RPMI7951 (cell line): ENCODE measurements at regions not wholly inside any gene's neighbourhood (a gene's known extent, or its start where the extent isn't known, plus 50 kb on each side); places are given as distances from the start of the nearest gene placed in this dataset.

Experiments
- DNase-seq: peaks from one replicate; pipeline ENCODE4 v3.0.0-alpha.2; 2012; ENCODE audit warnings: low read depth

GRCh38 chr15:69505956-69506556, 53.4 kb downstream of the RPLP1 start:
- no peak for DNase-seq

DNA sequence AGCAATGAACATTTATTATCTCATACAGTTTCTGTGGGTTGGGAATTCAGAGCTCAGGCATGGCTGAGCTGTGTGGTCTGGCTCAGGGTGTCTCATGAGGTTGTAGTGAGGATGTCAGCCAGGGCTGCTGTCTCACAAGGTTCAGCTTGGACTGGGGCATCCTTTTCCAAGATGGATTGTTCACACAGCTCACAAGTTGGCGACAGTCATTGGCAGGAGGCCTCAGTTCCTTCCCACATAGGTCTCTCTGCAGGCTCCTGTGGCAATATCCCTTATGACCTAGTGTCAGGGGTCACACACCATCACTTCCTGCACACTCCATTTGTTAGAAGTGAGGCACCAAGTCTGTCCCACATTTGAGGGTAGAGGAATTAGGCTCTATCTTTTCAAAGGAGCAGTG, 56.0 kb downstream of the RPLP1 start:
- no peak for DNase-seq

GRCh38 chr15:69509131-69509530, 56.5 kb downstream of the RPLP1 start:
- DNase-seq, result peak; percentile 37

GRCh38 chr15:69510556-69510955, 57.9 kb downstream of the RPLP1 start:
- no peak for DNase-seq

GRCh38 chr15:69511015-69511414, 58.4 kb downstream of the RPLP1 start:
- no peak for DNase-seq

DNA sequence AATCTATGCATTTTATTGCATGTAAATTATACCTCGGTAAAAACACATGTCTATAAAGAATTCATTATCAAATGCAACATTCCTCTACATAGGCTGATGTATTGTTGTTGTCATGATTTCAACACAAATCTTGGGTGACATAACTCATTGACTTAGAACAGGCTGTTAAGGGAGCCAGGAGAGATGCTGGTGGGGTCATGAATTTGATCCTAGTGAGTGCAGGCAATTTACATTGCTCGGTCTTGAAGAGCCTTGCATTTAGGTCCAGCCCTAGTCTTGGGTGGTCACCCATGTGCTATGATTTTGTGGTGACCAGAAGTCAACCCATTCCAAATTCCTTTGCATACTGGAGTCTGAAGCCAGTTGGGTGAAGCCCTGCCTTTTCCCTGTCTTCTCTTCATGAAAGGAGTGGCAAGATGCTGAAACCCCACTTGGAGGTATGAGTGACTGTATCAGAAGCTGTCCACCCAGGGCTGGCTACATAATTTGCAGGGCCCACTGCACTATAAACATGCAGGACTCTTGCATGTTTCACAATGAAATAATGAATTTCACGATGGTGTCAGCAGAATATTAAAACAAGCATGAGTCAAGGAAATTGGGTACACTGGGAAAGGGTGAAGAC, 59.2 kb downstream of the RPLP1 start:
- DNase-seq, result no peak

GRCh38 chr15:69513450-69513960, 60.9 kb downstream of the RPLP1 start:
- no peak for DNase-seq

- no peak for DNase-seq
These were observed 61.4 kb downstream of the RPLP1 start for GRCh38 chr15:69513986-69514385.

DNA sequence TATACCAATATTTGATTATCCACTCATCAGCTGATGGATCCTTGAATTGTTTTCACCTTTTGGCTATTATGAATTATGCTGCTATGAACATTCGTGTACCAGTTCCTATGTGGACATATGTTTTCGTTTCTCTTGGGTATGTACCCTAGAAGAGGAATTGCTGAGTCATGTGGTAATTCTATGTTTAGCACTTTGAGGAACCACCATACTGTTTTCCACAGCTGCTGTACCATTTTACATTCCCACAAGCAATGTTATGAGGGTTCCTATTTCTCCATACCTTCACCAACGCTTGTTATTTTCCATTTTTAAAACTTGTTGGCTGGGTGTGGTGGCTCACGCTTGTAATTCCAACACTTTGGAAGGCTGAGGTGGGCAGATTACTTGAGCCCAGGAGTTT, 62.9 kb downstream of the RPLP1 start:
- DNase-seq, result no peak

- DNase-seq, result no peak
These were observed 63.3 kb downstream of the RPLP1 start for GRCh38 chr15:69515926-69516325.

DNA sequence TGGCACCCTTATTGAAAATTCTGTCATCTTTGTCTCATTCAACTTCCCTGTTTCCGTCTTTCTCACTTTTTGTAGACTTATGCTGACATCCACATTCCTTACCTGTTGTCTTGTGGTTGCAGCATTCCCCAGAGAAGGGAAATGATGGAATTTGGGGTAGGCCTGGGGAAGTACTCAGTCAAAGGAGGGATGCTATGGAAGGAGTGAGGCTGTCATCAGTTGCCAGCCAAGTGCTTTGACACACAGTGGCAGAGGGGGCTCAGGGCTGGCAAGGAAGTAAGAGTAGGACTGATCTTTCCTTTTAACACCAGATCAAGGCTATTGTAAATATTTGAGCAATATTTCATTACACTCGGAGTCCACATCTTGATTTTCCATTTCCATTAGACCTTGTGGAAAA, 64.4 kb downstream of the RPLP1 start:
- no peak for DNase-seq

DNA sequence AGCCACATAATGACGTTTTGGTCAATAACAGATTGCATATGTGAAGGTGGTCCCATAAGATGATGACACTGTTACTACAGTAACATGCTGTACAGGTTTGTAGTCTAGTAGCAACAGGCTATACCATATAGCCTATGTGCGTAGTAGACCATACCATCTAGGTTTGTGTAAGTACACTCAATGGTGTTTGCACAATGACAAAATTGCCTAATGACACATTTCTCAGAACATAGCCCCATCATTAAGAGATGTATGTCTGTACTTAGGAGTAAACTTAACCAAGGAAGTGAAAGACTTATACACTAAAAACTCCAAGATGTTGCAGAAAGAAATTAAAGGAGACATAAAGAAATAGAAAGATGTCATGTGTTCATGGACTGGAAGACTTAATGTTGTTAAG, 66.2 kb downstream of the RPLP1 start:
- no peak for DNase-seq

GRCh38 chr15:69520067-69520466, 67.4 kb downstream of the RPLP1 start:
- no peak for DNase-seq

DNA sequence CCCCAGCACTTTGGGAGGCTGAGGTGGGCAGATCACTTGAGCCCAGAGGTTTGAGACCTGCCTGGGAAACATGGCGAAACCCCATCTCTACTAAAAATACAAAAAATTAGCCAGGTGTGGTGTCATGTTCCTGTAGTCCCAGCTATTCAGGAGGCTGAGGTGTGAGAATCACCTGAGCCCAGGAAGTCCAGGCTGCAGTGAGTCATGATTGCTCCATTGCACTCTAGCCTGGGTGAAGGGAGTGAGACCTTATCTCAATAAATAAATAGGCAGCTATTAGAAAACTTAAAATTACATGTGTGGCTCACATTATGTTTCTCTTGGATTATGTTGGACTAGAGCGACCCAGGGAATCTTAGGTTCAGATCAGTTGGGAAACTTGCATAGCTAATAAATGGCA, 69.7 kb downstream of the RPLP1 start:
- DNase-seq, result no peak

DNA sequence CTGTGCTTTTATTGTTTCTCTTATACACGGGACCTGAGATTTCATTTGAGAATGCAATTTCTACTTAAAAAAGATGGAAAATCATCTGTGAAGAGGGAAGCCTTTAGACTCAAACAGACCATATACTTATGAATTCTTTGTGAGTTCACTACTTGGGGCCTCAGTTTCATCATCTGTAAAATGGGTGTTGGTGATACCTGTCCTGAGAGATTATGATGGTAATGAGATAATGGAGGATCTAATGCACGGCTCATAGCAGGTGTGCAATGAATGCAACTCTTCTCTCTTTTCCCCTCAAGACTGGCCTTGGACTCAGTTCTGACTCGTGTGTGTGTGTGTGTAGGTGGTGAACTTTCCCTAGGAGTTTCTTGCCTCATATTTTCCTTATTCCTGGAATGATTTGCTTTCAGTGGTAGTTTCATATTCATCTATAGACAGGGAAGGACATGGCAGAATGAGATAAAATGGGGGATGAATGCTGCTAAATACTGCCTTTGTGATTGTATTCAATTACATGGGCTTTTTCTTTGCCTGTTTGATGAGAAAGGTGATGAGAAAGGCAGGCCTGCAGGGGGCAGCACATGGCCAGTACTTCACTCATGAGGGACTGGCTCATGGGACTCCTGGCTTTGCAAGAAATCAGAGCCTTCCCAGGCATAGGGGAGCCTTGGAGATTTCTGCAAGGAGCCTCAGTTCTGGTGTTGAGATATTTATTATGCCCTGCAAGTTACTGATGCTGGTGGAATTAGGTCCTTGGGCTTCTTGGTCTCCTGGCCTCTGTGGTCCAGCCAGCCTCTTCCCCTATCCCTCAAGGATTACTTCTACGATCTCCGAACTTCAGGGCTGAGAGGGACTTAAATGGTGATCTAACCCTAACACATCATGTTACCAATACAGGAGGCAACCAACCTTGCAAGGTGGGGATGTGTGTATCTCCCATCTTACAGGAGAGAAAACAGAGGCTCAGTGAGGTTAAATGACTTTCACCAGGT, 70.7 kb downstream of the RPLP1 start:
- peak; percentile 70 for DNase-seq

DNA sequence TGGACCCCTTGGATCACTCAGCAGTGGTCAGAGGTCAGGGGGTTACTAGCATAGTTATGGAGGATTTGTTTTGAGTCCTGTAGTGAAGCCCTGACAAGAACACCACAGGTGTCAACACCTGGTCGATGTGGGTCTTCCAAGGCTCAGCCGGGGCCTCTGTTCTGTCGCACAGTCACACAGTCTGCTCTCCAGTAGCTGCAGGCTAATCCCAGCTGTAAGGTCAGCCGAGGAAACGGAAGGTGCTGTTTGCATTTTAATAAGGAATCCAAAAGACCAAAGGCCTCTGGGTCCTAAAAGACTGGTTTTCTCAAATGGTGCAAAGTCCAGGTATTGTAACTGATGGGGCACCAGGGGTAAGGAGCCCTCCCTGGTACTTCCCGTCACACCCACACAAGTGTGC, 71.7 kb downstream of the RPLP1 start:
- no peak for DNase-seq

DNA sequence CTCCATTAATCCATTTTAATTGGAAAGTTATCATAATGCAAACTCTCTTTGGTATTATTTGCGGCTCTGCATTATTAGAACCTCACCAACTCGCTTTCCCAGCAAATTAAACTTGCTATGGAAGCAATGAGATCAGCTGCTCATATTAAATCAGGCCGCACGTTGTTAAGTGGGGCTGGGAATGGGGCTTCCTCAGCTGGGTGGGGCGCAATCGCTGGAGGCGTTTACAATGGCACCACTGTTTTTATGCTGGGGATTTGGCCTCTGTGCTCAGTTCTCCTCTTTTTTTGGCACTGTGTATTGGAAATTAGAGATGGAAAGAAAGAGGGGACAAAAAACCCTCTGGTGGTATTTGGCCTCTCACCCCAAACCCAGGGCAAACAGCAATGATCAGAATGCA, 72.2 kb downstream of the RPLP1 start:
- DNase-seq, result no peak

DNA sequence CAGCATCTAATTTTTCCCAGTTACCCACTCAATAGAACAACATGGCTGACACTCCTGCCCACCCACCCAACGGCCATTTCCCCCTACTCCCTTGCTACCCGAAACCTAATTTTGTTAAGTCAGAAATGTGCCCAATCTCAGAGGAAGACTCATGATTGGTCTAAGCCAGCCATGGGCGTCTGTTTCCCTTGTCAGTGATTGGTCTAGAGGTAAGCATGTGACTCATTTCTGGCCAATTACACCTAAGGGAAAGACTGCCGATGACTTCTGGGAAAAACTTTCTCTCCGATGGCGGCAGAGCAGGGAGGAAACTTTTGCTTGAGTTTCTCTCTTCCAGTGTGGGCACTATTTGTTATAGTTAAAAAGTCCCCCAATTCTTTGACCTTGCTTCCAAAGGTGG, 72.9 kb downstream of the RPLP1 start:
- no peak for DNase-seq

- DNase-seq, result no peak
These were observed 73.8 kb downstream of the RPLP1 start for GRCh38 chr15:69526081-69527061.

- DNase-seq, result no peak
These were observed 76.5 kb downstream of the RPLP1 start for GRCh38 chr15:69529141-69529540.

DNA sequence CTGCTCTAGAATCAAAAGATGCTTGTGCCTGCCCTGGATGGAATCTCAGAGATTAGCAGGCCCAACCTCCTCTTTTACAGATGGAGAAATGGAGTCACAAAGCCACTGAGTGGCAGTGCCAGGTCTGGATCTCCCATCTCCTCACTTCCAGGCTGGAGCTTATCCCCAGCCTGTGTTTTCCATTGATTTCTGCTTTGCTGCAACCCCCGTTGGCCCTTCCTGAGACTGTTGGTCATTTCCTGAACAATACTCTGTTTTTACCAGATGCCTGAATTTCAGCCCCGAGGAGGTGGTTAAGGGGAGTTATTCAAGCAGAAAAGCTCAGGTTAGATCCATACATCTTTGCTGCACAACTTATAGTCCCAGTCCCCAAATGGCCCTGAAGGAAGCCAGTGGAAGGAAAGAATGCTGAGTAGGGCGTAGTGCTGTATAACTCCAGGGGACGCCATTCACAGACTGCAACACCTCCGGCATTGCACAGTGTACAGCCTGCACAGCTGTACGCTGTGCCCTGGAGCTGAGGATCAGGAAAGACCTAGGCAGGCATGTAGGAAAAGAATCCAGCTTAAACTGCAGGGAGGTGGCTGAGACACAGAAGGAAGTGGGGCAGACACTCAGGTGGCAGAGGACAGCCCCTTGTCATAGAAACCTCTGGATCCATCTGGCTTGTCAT, 77.5 kb downstream of the RPLP1 start:
- DNase-seq, result no peak
